Right kidney (tissue), 1 donor: ENCODE measurements at regions not wholly inside any gene's neighbourhood (a gene's known extent, or its start where the extent isn't known, plus 50 kb on each side); places are given as distances from the start of the nearest gene placed in this dataset.
"Not testable (repeated sequence)": the region's sequence is repeated elsewhere in the genome, so short reads cannot be mapped to it uniquely, and the experiment has no call there.

Source experiments
- DNase-seq: peaks from one replicate; pipeline ENCODE4 v3.0.0-alpha.2; 2016

GRCh38 chr4:131726940-131727339 is 1422.2 kb upstream of the PCDH10 start:
- not testable (repeated sequence) for DNase-seq

GRCh38 chr4:131727418-131727817 is 1421.7 kb upstream of the PCDH10 start:
- not testable (repeated sequence) for DNase-seq

- not testable (repeated sequence) for DNase-seq
These were observed 1419.9 kb upstream of the PCDH10 start for GRCh38 chr4:131729205-131729604.

- DNase-seq: not testable (repeated sequence)
These were observed 1419.2 kb upstream of the PCDH10 start for GRCh38 chr4:131729716-131730398.

GRCh38 chr4:131730574-131730973 is 1418.5 kb upstream of the PCDH10 start:
- DNase-seq: not testable (repeated sequence)

- DNase-seq: not testable (repeated sequence)
These were observed 1417.0 kb upstream of the PCDH10 start for GRCh38 chr4:131732034-131732630.

GRCh38 chr4:131734321-131734720 is 1414.8 kb upstream of the PCDH10 start:
- DNase-seq: not testable (repeated sequence)

- DNase-seq: not testable (repeated sequence)
These were observed 1414.2 kb upstream of the PCDH10 start for GRCh38 chr4:131734851-131735385.

GRCh38 chr4:131738991-131739390 is 1410.1 kb upstream of the PCDH10 start:
- not testable (repeated sequence) for DNase-seq

- DNase-seq: not testable (repeated sequence)
These were observed 1407.3 kb upstream of the PCDH10 start for GRCh38 chr4:131741836-131742235.

- DNase-seq: not testable (repeated sequence)
These were observed 1406.4 kb upstream of the PCDH10 start for GRCh38 chr4:131742536-131743205.

GRCh38 chr4:131743348-131743747 is 1405.7 kb upstream of the PCDH10 start:
- DNase-seq: not testable (repeated sequence)

GRCh38 chr4:131747203-131747602 is 1401.9 kb upstream of the PCDH10 start:
- DNase-seq: not testable (repeated sequence)

- not testable (repeated sequence) for DNase-seq
These were observed 1399.9 kb upstream of the PCDH10 start for GRCh38 chr4:131749224-131749623.

GRCh38 chr4:131750006-131750405 is 1399.1 kb upstream of the PCDH10 start:
- DNase-seq: not testable (repeated sequence)

- DNase-seq: not testable (repeated sequence)
These were observed 1398.6 kb upstream of the PCDH10 start for GRCh38 chr4:131750469-131750868.

GRCh38 chr4:131762234-131762633 is 1386.9 kb upstream of the PCDH10 start:
- DNase-seq: not testable (repeated sequence)

GRCh38 chr4:131764730-131765129 is 1384.4 kb upstream of the PCDH10 start:
- no peak for DNase-seq

- not testable (repeated sequence) for DNase-seq
These were observed 1374.7 kb upstream of the PCDH10 start for GRCh38 chr4:131774382-131774781.

GRCh38 chr4:131810565-131810964 is 1338.5 kb upstream of the PCDH10 start:
- DNase-seq: not testable (repeated sequence)
